GM12875 (cell line): ENCODE measurements at regions not wholly inside any gene's neighbourhood (a gene's known extent, or its start where the extent isn't known, plus 50 kb on each side); places are given as distances from the start of the nearest gene placed in this dataset.
"Not testable (repeated sequence)": the region's sequence is repeated elsewhere in the genome, so short reads cannot be mapped to it uniquely, and the experiment has no call there.

Source experiments
- H3K4me3 ChIP-seq: one replicate; pipeline ENCODE4 v1.5.1; 2011; ENCODE audit warnings: low read depth, low read length, control low read depth
- TF ChIP-seq, protein P1 (sequence below): IDR thresholded peaks from 2 replicates; pipeline ENCODE4 v1.5.1; 2011; ENCODE audit warnings: low read depth, mild to moderate bottlenecking, control low read depth, inconsistent platforms, low read length, moderate library complexity, borderline replicate concordance; ENCODE audit not compliant: insufficient read depth

DNA sequence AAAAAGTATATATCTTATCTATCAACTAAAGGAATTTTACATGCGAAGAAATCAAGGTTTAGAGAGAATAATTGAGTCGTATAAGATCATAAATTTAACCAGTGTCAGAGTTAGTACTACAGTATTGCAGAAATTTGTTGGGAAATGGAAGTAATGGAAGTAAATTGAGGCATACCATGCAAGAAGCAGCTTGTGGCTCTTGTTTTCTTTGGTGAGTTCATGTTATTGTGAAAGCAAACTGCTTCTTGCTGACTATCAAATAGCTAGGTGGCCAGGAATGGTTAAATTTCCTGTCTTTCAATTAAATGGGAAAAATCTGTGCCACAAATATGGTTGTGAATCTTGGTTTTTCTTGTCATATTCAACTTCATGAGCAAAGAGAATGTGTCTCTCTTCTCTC lies 652.7 kb downstream of the LMO4 start:
- TF ChIP-seq, protein P1, sequence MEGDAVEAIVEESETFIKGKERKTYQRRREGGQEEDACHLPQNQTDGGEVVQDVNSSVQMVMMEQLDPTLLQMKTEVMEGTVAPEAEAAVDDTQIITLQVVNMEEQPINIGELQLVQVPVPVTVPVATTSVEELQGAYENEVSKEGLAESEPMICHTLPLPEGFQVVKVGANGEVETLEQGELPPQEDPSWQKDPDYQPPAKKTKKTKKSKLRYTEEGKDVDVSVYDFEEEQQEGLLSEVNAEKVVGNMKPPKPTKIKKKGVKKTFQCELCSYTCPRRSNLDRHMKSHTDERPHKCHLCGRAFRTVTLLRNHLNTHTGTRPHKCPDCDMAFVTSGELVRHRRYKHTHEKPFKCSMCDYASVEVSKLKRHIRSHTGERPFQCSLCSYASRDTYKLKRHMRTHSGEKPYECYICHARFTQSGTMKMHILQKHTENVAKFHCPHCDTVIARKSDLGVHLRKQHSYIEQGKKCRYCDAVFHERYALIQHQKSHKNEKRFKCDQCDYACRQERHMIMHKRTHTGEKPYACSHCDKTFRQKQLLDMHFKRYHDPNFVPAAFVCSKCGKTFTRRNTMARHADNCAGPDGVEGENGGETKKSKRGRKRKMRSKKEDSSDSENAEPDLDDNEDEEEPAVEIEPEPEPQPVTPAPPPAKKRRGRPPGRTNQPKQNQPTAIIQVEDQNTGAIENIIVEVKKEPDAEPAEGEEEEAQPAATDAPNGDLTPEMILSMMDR, result no peak

DNA sequence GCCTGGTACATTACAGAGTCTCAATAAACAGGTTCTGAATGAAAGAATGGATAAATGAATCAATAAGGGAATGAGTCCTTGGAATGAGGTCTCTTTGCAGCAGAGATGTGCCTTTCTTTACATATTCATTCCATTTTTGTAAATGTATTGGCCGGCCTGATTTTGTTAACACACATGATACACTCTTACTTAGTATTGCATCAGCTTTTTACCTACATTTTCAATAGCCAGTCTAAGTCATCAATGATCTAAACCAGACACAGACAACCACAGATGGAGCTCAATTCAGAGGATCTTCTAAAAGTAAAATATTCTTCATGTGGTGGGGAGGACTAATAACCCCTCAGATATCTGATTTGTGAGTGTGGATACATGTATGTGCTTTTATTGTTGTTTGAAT lies 653.1 kb downstream of the LMO4 start:
- TF ChIP-seq, protein P1, result no peak
- no peak overlapping the region for H3K4me3 ChIP-seq

More for the DNA sequence above, 652.7 kb downstream of the LMO4 start:
- no peak overlapping the region for H3K4me3 ChIP-seq

- H3K4me3 ChIP-seq, result no peak overlapping the region
- TF ChIP-seq, protein P1, result no peak
Observed at GRCh38 chr1:87983841-87984240, 655.2 kb downstream of the LMO4 start.

GRCh38 chr1:87985071-87985470 lies 656.4 kb downstream of the LMO4 start:
- H3K4me3 ChIP-seq, result no peak overlapping the region
- TF ChIP-seq, protein P1, result no peak

DNA sequence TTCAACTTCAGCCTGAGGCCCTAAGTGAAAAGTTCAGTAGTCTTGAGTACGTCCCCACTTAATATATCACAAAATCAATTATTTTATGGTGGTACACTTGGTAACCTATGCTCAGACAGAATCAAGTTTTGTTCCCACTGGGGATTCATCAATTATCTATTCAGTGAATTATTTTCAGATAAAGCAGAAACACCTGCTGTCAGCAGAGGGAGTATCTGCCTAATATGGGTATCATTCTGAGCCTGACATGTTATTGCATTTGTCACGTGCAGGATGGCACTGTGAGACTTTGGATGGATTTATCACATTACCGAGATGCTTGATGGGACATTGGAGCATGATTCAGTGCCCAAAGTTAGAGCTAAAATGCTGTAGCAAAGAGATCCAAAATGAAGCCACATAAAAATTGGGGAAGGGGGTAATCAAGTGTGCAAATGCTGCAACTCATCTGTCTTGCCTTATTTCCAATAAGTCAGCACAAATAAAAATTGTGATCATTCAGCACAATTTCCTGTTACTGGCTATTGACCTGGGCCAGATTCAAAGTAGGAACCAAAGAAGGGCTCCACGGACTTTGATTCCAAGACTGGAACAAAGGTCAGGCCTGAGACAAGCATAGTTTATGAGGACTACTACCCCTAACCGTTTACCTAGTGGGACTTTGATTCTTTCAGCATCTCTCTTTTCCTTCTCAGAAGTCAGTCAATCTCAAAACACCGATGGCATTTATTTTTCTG lies 657.6 kb downstream of the LMO4 start:
- no peak overlapping the region for H3K4me3 ChIP-seq
- TF ChIP-seq, protein P1, result no peak

- H3K4me3 ChIP-seq, result no peak overlapping the region
- TF ChIP-seq, protein P1, result no peak
Observed at GRCh38 chr1:87989346-87989745, 660.7 kb downstream of the LMO4 start.

DNA sequence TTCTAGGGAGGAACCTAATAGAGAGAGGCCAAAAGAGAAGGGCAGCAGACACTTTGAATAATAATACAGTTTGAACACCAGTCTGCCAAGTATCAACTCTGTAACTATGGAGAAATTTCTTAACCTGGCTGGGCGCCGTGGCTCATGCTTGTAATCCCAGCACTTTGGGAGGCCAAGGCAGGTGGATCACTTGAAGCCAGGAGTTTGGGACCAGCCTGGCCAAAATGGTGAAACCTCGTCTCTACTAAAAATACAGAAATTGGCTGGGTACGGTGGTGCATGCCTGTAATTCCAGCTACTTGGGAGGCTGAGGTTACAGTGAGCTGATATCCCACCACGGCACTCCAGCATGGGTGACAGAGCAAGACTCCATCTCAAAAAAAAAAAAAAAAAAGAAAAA lies 663.9 kb downstream of the LMO4 start:
- H3K4me3 ChIP-seq, result not testable (repeated sequence)
